ENCODE measurements at regions not wholly inside any gene's neighbourhood (a gene's known extent, or its start where the extent isn't known, plus 50 kb on each side); places are given as distances from the start of the nearest gene placed in this dataset.

DNA sequence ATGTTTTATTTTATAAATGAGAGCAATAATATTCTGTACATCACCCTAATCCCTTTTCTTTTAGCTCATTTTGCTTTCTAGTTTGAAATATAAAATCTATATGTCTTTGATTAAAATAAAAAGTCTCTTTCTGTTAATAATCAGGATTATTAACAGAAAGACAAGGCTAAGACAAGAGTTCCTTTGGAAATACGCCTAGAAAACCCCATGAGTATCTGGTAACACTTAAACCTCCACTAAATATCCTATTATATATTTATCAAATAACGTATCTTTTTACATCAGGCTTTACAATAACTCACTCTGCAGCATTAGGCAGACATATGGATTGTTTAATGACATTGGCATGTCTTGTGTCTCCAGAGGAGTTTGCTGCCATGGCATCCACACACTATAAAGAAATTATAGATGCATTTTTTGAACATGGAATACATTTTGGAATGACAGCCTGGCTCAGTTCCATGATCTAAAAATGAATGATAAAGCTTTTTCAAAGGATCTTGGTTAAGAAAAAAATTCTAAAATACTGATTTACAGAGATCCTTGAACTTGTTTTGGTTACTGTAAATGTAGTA is 98.7 kb downstream of the TMEM26 start:
- TF ChIP-seq, protein P1, sequence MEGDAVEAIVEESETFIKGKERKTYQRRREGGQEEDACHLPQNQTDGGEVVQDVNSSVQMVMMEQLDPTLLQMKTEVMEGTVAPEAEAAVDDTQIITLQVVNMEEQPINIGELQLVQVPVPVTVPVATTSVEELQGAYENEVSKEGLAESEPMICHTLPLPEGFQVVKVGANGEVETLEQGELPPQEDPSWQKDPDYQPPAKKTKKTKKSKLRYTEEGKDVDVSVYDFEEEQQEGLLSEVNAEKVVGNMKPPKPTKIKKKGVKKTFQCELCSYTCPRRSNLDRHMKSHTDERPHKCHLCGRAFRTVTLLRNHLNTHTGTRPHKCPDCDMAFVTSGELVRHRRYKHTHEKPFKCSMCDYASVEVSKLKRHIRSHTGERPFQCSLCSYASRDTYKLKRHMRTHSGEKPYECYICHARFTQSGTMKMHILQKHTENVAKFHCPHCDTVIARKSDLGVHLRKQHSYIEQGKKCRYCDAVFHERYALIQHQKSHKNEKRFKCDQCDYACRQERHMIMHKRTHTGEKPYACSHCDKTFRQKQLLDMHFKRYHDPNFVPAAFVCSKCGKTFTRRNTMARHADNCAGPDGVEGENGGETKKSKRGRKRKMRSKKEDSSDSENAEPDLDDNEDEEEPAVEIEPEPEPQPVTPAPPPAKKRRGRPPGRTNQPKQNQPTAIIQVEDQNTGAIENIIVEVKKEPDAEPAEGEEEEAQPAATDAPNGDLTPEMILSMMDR (conservative IDR thresholded peaks at IDR 0.05): no peak
- TF ChIP-seq ZFX (IDR thresholded peaks at IDR 0.05): no peak
